ENCODE measurements at regions not wholly inside any gene's neighbourhood (a gene's known extent, or its start where the extent isn't known, plus 50 kb on each side); places are given as distances from the start of the nearest gene placed in this dataset.

DNA sequence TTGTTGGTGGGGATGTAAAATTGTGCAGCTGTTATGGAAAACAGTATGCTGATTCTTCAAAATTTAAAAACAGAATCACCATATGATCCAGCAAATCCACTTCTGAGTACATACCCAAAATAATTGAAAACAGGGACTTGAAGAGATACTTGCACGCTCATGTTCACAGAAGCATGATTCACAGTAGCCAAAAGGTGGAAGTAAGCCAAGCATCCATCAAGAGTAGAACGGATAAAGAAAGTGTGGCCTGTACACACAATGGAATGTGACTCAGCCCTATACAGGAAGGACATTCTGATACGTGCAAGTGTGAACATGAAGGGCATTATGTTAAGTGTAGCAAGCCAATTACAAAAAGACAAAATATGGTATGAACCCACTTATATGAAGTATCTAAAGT is 696.7 kb upstream of the CELF2 start (continued):
- TF ChIP-seq, protein P1, sequence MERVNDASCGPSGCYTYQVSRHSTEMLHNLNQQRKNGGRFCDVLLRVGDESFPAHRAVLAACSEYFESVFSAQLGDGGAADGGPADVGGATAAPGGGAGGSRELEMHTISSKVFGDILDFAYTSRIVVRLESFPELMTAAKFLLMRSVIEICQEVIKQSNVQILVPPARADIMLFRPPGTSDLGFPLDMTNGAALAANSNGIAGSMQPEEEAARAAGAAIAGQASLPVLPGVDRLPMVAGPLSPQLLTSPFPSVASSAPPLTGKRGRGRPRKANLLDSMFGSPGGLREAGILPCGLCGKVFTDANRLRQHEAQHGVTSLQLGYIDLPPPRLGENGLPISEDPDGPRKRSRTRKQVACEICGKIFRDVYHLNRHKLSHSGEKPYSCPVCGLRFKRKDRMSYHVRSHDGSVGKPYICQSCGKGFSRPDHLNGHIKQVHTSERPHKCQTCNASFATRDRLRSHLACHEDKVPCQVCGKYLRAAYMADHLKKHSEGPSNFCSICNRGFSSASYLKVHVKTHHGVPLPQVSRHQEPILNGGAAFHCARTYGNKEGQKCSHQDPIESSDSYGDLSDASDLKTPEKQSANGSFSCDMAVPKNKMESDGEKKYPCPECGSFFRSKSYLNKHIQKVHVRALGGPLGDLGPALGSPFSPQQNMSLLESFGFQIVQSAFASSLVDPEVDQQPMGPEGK (CRISPR knock-in tag; IDR thresholded peaks at IDR 0.05; ENCODE audit: borderline replicate concordance), result no peak

DNA sequence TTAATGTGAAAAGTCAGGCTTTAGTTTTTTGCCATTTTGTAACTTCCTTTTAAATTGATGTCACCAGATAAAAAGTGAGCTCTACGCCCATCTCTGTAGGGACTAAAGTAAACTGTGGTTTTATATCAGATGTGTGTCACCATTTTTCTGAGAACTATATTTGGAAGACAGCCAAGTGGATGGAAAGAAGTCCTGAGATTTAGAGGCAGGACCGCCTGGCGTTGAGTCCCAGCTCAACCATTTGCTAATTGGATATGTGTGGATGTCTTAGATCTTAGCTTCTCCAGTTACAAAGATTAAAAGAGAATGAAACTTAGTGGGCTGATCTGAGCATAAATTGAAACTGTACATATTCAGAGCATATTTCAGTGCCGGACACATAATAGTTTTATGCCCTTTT is 691.6 kb upstream of the CELF2 start:
- TF ChIP-seq TOX (CRISPR knock-in tag; IDR thresholded peaks at IDR 0.05; ENCODE audit: borderline replicate concordance) (no peak), ISL1 (CRISPR knock-in tag; IDR thresholded peaks at IDR 0.05) (no peak), OSR1 (CRISPR knock-in tag; IDR thresholded peaks at IDR 0.05) (no peak), TCF4 (CRISPR knock-in tag; IDR thresholded peaks at IDR 0.05; ENCODE audit: borderline replicate concordance) (no peak), PPARA (CRISPR knock-in tag; IDR thresholded peaks at IDR 0.05; ENCODE audit: borderline replicate concordance) (no peak), ZFP3 (CRISPR knock-in tag; IDR thresholded peaks at IDR 0.05) (no peak), RARB (CRISPR knock-in tag; IDR thresholded peaks at IDR 0.05) (no peak), ZNF565 (CRISPR knock-in tag; conservative IDR thresholded peaks at IDR 0.05; ENCODE audit: low read depth) (no peak), BACH2 (CRISPR knock-in tag; IDR thresholded peaks at IDR 0.05; ENCODE audit: borderline replicate concordance) (no peak), ZC3H10 (CRISPR knock-in tag; IDR thresholded peaks at IDR 0.05) (no peak), ZNF8 (CRISPR knock-in tag; IDR thresholded peaks at IDR 0.05) (no peak), ARNTL (CRISPR knock-in tag; IDR thresholded peaks at IDR 0.05; ENCODE audit: borderline replicate concordance, low read depth) (no peak)
- TF ChIP-seq, protein P1 (CRISPR knock-in tag; IDR thresholded peaks at IDR 0.05; ENCODE audit: borderline replicate concordance), result no peak
- TF ChIP-seq, protein P2, sequence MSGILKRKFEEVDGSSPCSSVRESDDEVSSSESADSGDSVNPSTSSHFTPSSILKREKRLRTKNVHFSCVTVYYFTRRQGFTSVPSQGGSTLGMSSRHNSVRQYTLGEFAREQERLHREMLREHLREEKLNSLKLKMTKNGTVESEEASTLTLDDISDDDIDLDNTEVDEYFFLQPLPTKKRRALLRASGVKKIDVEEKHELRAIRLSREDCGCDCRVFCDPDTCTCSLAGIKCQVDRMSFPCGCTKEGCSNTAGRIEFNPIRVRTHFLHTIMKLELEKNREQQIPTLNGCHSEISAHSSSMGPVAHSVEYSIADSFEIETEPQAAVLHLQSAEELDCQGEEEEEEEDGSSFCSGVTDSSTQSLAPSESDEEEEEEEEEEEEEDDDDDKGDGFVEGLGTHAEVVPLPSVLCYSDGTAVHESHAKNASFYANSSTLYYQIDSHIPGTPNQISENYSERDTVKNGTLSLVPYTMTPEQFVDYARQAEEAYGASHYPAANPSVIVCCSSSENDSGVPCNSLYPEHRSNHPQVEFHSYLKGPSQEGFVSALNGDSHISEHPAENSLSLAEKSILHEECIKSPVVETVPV (CRISPR knock-in tag; IDR thresholded peaks at IDR 0.05), result no peak
- TF ChIP-seq, protein P3, sequence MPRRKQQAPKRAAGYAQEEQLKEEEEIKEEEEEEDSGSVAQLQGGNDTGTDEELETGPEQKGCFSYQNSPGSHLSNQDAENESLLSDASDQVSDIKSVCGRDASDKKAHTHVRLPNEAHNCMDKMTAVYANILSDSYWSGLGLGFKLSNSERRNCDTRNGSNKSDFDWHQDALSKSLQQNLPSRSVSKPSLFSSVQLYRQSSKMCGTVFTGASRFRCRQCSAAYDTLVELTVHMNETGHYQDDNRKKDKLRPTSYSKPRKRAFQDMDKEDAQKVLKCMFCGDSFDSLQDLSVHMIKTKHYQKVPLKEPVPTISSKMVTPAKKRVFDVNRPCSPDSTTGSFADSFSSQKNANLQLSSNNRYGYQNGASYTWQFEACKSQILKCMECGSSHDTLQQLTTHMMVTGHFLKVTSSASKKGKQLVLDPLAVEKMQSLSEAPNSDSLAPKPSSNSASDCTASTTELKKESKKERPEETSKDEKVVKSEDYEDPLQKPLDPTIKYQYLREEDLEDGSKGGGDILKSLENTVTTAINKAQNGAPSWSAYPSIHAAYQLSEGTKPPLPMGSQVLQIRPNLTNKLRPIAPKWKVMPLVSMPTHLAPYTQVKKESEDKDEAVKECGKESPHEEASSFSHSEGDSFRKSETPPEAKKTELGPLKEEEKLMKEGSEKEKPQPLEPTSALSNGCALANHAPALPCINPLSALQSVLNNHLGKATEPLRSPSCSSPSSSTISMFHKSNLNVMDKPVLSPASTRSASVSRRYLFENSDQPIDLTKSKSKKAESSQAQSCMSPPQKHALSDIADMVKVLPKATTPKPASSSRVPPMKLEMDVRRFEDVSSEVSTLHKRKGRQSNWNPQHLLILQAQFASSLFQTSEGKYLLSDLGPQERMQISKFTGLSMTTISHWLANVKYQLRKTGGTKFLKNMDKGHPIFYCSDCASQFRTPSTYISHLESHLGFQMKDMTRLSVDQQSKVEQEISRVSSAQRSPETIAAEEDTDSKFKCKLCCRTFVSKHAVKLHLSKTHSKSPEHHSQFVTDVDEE (CRISPR knock-in tag; IDR thresholded peaks at IDR 0.05), result no peak
- ATAC-seq, result no peak

DNA sequence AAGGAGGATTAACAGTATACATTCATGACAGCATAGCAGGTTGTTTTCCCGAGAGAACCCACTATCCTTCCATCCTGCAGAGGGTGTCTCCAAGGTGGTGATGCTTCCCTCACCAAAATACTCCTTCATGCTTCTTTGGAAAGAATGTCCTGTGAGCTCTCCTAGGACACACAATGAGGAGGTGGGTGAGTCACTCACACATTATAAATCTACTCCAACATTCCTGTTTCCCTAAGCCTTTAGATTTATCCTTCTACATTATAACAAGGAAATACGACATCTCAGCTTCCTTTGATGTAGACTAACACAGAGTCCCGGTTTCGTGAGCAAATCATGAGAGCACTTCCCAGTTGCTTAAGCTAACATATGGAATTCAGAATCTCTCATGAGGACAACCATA is 689.7 kb upstream of the CELF2 start:
- ATAC-seq, result no peak
- no peak for TF ChIP-seq BACH2 (CRISPR knock-in tag; IDR thresholded peaks at IDR 0.05; ENCODE audit: borderline replicate concordance)
- TF ChIP-seq RARB (CRISPR knock-in tag; IDR thresholded peaks at IDR 0.05), result no peak
- TF ChIP-seq ZNF8 (CRISPR knock-in tag; IDR thresholded peaks at IDR 0.05), result no peak
- no peak for TF ChIP-seq CSDC2 (CRISPR knock-in tag; IDR thresholded peaks at IDR 0.05)
- TF ChIP-seq, protein P3 (CRISPR knock-in tag; IDR thresholded peaks at IDR 0.05), result no peak
- TF ChIP-seq TOX (CRISPR knock-in tag; IDR thresholded peaks at IDR 0.05; ENCODE audit: borderline replicate concordance), result no peak
- no peak for TF ChIP-seq PPARA (CRISPR knock-in tag; IDR thresholded peaks at IDR 0.05; ENCODE audit: borderline replicate concordance)
- TF ChIP-seq ZNF70 (CRISPR knock-in tag; IDR thresholded peaks at IDR 0.05), result no peak
- no peak for TF ChIP-seq ZFP30 (CRISPR knock-in tag; IDR thresholded peaks at IDR 0.05)
- TF ChIP-seq TCF4 (CRISPR knock-in tag; IDR thresholded peaks at IDR 0.05; ENCODE audit: borderline replicate concordance), result no peak
- no peak for TF ChIP-seq ZC3H10 (CRISPR knock-in tag; IDR thresholded peaks at IDR 0.05)
